PFSK-1 (cell line): ENCODE measurements at regions not wholly inside any gene's neighbourhood (a gene's known extent, or its start where the extent isn't known, plus 50 kb on each side); places are given as distances from the start of the nearest gene placed in this dataset.

Experiments used
- FOXP2 ChIP-seq: optimal IDR thresholded peaks from 2 replicates; pipeline ENCODE3; 2011; ENCODE audit warnings: borderline replicate concordance, control low read depth, inconsistent platforms; ENCODE audit not compliant: insufficient read depth; ENCODE audit errors: extremely low read length, extremely low read depth
- POLR2AphosphoS5 ChIP-seq: IDR thresholded peaks from 2 replicates; pipeline ENCODE4 v1.6.1; 2012; ENCODE audit warnings: low read depth, mild to moderate bottlenecking, control low read depth, low read length, moderate library complexity
- REST ChIP-seq, 2 experiments: IDR thresholded peaks; 2 replicates each; pipeline versions ENCODE4 v1.6.1 to v1.8.0; 2011 to 2012; ENCODE audit warnings: low read depth in 2 of 2, low read length in 2 of 2, control low read depth in 1 of 2, inconsistent platforms in 1 of 2, mild to moderate bottlenecking in 1 of 2, moderate library complexity in 1 of 2; ENCODE audit not compliant: insufficient read depth in 1 of 2
- SIN3A ChIP-seq: IDR thresholded peaks from 2 replicates; pipeline ENCODE4 v1.6.1; 2012; ENCODE audit warnings: mild to moderate bottlenecking, low read length, moderate library complexity, borderline replicate concordance; ENCODE audit not compliant: insufficient read depth
- TAF1 ChIP-seq: IDR thresholded peaks from 2 replicates; pipeline ENCODE4 v1.6.1; 2012; ENCODE audit warnings: low read length, control low read depth, borderline replicate concordance; ENCODE audit not compliant: insufficient read depth

GRCh38 chr1:87799451-87799850 is 470.8 kb downstream of the LMO4 start:
- TF ChIP-seq TAF1 = no peak
- TF ChIP-seq POLR2AphosphoS5 = no peak
- TF ChIP-seq REST (IDR thresholded peaks at IDR 0.05; ENCODE audit: insufficient read depth in 1 of 2, low read depth in 2 of 2, low read length in 2 of 2) = no peak
- no peak for TF ChIP-seq SIN3A
- no peak for TF ChIP-seq FOXP2
